ENCODE measurements at regions not wholly inside any gene's neighbourhood (a gene's known extent, or its start where the extent isn't known, plus 50 kb on each side); places are given as distances from the start of the nearest gene placed in this dataset.
"Not testable (repeated sequence)": the region's sequence is repeated elsewhere in the genome, so short reads cannot be mapped to it uniquely, and the experiment has no call there.

DNA sequence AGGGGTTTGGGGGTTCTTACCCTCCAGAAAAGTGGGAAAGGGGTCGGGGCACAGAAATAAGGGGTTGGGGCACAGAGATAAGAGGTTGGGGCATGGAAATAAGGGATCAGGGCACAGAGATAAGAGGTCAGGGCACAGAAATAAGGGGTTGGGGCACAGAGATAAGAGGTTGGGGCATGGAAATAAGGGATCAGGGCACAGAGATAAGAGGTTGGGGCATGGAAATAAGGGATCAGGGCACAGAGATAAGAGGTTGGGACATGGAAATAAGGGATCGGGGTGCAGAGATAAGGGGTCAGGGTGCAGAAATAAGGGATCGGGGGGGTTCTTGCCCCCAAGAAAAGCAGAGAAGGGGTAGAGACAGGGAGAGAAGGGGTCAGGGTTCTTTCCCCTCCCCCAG, 69.2 kb downstream of the RAP2B start:
- TF ChIP-seq, protein P1, sequence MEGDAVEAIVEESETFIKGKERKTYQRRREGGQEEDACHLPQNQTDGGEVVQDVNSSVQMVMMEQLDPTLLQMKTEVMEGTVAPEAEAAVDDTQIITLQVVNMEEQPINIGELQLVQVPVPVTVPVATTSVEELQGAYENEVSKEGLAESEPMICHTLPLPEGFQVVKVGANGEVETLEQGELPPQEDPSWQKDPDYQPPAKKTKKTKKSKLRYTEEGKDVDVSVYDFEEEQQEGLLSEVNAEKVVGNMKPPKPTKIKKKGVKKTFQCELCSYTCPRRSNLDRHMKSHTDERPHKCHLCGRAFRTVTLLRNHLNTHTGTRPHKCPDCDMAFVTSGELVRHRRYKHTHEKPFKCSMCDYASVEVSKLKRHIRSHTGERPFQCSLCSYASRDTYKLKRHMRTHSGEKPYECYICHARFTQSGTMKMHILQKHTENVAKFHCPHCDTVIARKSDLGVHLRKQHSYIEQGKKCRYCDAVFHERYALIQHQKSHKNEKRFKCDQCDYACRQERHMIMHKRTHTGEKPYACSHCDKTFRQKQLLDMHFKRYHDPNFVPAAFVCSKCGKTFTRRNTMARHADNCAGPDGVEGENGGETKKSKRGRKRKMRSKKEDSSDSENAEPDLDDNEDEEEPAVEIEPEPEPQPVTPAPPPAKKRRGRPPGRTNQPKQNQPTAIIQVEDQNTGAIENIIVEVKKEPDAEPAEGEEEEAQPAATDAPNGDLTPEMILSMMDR (IDR thresholded peaks at IDR 0.05) = not testable (repeated sequence)
- not testable (repeated sequence) for TF ChIP-seq POLR2A, POLR2AphosphoS5 (IDR thresholded peaks at IDR 0.05)
